GM12878 (cell line): ENCODE measurements at regions not wholly inside any gene's neighbourhood (a gene's known extent, or its start where the extent isn't known, plus 50 kb on each side); places are given as distances from the start of the nearest gene placed in this dataset.
A peak's percentile ranks its signal among the peaks of the same experiment; 100 is the strongest.

ENCODE experiments used
- ATAC-seq: fragments of 200-7000 bp; cut with Tn5 transposase; 3 replicates; pipeline ENCODE4 v1.9.1; 2020; ENCODE audit warnings: mild to moderate bottlenecking, moderate library complexity
- BruUV-seq: library from RNA; stranded (reverse); fragments of 400-500 nt; replicated peaks from 2 replicates; lab custom pipeline; 2021; lab: Mats Ljungman, UMichigan
- CTCF ChIA-PET: fragments of 300-600 bp; sonication (Branson Sonifier 250); formaldehyde crosslinking; extraction: SDS; loops from one replicate; lab custom pipeline; 2021; ENCODE audit warnings: inconsistent platforms; lab: Yijun Ruan, JAX
- POLR2A ChIA-PET: fragments of 350-600 bp; formaldehyde crosslinking; extraction: SDS; loops from one replicate; lab custom pipeline; 2021; ENCODE audit warnings: inconsistent platforms; lab: Charles Lee
- RAD21 ChIA-PET: fragments of 300-600 bp; sonication (Branson Sonifier 250); formaldehyde crosslinking; loops from one replicate; lab custom pipeline; 2023; ENCODE audit warnings: antibody characterized with exemption; ENCODE audit not compliant: unreplicated experiment; lab: Charles Lee
- SMC1A ChIA-PET: fragments of 300-600 bp; sonication (Branson Sonifier 250); formaldehyde crosslinking; loops from one replicate; lab custom pipeline; 2023; ENCODE audit not compliant: unreplicated experiment, uncharacterized antibody; lab: Charles Lee
- DNase-seq: peaks from one replicate; pipeline ENCODE4 v3.0.0-alpha.2; 2011; ENCODE audit warnings: low read depth, low spot score
- FAIRE-seq: peaks from 3 replicates; lab custom pipeline; 2011; peaks lifted over from hg19 to GRCh38; lab: Jason Lieb, UNC
- H2AFZ ChIP-seq: 2 replicates; pipeline ENCODE4 v1.6.0; 2011; ENCODE audit warnings: low read depth, low read length, control low read depth; ENCODE audit not compliant: control insufficient read depth
- H3K27ac ChIP-seq: 2 replicates; pipeline ENCODE4 v1.5.1; 2011; ENCODE audit warnings: control low read depth; ENCODE audit not compliant: control insufficient read depth, insufficient read depth
- H3K27me3 ChIP-seq, 2 experiments: replicated peaks in 1 of 2; 2 replicates each; pipeline versions ENCODE4 v1.6.0 to v1.6.1; 2011; ENCODE audit warnings: low read length in 1 of 2; ENCODE audit not compliant: control insufficient read depth in 2 of 2, insufficient read depth in 2 of 2
- H3K36me3 ChIP-seq, 2 experiments: 2 replicates each; pipeline ENCODE4 v1.5.1; 2011; ENCODE audit warnings: low read length in 1 of 2; ENCODE audit not compliant: control insufficient read depth in 2 of 2, insufficient read depth in 2 of 2
- H3K4me1 ChIP-seq: 2 replicates; pipeline ENCODE4 v1.6.1; 2011; ENCODE audit warnings: mild to moderate bottlenecking, low read length, moderate library complexity, mixed read lengths; ENCODE audit not compliant: control insufficient read depth, insufficient read depth
- H3K4me2 ChIP-seq: 2 replicates; pipeline ENCODE4 v1.6.0; 2011; ENCODE audit warnings: control low read depth; ENCODE audit not compliant: control insufficient read depth, insufficient read depth
- H3K4me3 ChIP-seq: fragments of 200-600 bp; sonication (generic); 2 replicates; pipeline ENCODE4 v1.5.1; 2016
- H3K79me2 ChIP-seq: 2 replicates; pipeline ENCODE4 v1.6.0; 2011; ENCODE audit warnings: low read length; ENCODE audit not compliant: control insufficient read depth, insufficient read depth
- H3K9ac ChIP-seq: 2 replicates; pipeline ENCODE4 v1.8.0; 2011; ENCODE audit warnings: low read length, control low read depth, mixed read lengths; ENCODE audit not compliant: control insufficient read depth, insufficient read depth
- H3K9me3 ChIP-seq: replicated peaks from 3 replicates; pipeline ENCODE4 v1.5.1; 2011; ENCODE audit warnings: mild to moderate bottlenecking, low read length; ENCODE audit not compliant: control insufficient read depth, insufficient read depth
- H4K20me1 ChIP-seq: 2 replicates; pipeline ENCODE4 v1.6.0; 2011; ENCODE audit not compliant: control insufficient read depth, insufficient read depth
- CTCF ChIP-seq, 3 experiments: IDR thresholded peaks in 2 of 3; conservative IDR thresholded peaks in 1 of 3; 2 replicates each; pipeline ENCODE4 v1.5.1; 2011; ENCODE audit warnings: low read depth in 3 of 3, low read length in 3 of 3, mild to moderate bottlenecking in 3 of 3, control low read depth in 2 of 3, moderate library complexity in 2 of 3, inconsistent platforms in 1 of 3, mixed read lengths in 1 of 3; ENCODE audit not compliant: control insufficient read depth in 2 of 3, insufficient read depth in 1 of 3; ENCODE audit errors: extremely low read depth in 1 of 3
- KLF5 ChIP-seq: fragments of 450-650 bp; IDR thresholded peaks from 2 replicates; pipeline ENCODE4 v1.6.1; 2014; ENCODE audit warnings: mild to moderate bottlenecking; ENCODE audit not compliant: partially characterized antibody
- RAD21 ChIP-seq: IDR thresholded peaks from 2 replicates; pipeline ENCODE4 v1.6.1; 2011; ENCODE audit warnings: mild to moderate bottlenecking, low read depth, low read length, moderate library complexity; ENCODE audit not compliant: insufficient read depth
- WGBS: methylation state at CpG from one replicate; pipeline ENCODE4 v1.1.6; 2016; ENCODE audit warnings: low lambda C conversion rate; ENCODE audit not compliant: insufficient replicate concordance, insufficient coverage; ENCODE audit errors: missing lambda C conversion rate; 5-methylcytosine and 5-hydroxymethylcytosine counted together
- in situ Hi-C: fragments of 300-500 bp; cut with MboI; formaldehyde crosslinking; loops from 9 replicates; pipeline ENCODE4 v1.14.3; 2018; ENCODE audit warnings: mixed read lengths
- intact Hi-C: fragments of 100-400 bp; cut with micrococcal nuclease; formaldehyde crosslinking; loops from one replicate; pipeline ENCODE4 v1.14.2; 2022; ENCODE audit not compliant: unreplicated experiment

- Histone ChIP-seq H3K4me1 (no peaks in the 10 kb centered on the region), H3K9me3 (no peaks in the 10 kb centered on the region; the same call in 2 of the 3 replicates), H3K4me2 (no peak overlapping the region), H3K79me2 (no peaks in the 10 kb centered on the region), H3K4me3 (no peak overlapping the region), H3K27ac (no peak overlapping the region), H4K20me1 (no peaks in the 10 kb centered on the region), H2AFZ (no peak overlapping the region), H3K36me3 (no peaks in the 10 kb centered on the region), H3K27me3 (no peaks in the 10 kb centered on the region), H3K9ac (no peak overlapping the region)
- ATAC-seq (peak; percentile 96), DNase-seq (no peak), FAIRE-seq (peak; percentile 31)
- in situ Hi-C loops = no loop called here
- ChIA-PET POLR2A (no interaction called here), CTCF (interaction anchor here (1.1 to 4.4 kb wide), 8 partner anchors 11 to 277 kb away, joined by 3 to 44 read pairs (median 5); partner anchors contain the start of gene CDS2), RAD21 (interaction anchor here (1.0 kb wide), 2 partner anchors 44 to 277 kb away, joined by 3 read pairs; partner anchors contain the start of gene CDS2), SMC1A (interaction anchor here (0.6 to 3.0 kb wide), 4 partner anchors 13 to 277 kb away, joined by 3 to 10 read pairs (median 4); partner anchors contain the start of gene CDS2)
- peak; percentile 52 for TF ChIP-seq RAD21
- TF ChIP-seq CTCF (IDR thresholded peaks at IDR 0.05 in 2 of 3, conservative IDR thresholded peaks at IDR 0.05 in 1 of 3; ENCODE audit: control insufficient read depth in 2 of 3, extremely low read depth in 1 of 3, insufficient read depth in 1 of 3, low read depth in 3 of 3, low read length in 3 of 3) = peak; percentile 65 to 85 (median 66)
- no peak for TF ChIP-seq KLF5
- 0% methylated on average over 3 of the region's 3 CpGs for WGBS
- intact Hi-C loops = loop anchor here (2.0 kb wide), 1 partner anchor 46 kb away; no protein-coding TSS in a partner anchor
- no TSS peak for BruUV-seq
These were observed 86.3 kb upstream of the PROKR2 start for GRCh38 chr20:5402903-5403531.
